Caki2 (cell line): ENCODE measurements at regions not wholly inside any gene's neighbourhood (a gene's known extent, or its start where the extent isn't known, plus 50 kb on each side); places are given as distances from the start of the nearest gene placed in this dataset.

Experiments
- DNase-seq: peaks from one replicate; pipeline ENCODE4 v3.0.0-alpha.2; 2015; ENCODE audit warnings: low read depth
- in situ Hi-C: cut with HindIII; loops from 2 replicates; pipeline ENCODE4 v1.10.0; 2016; ENCODE audit warnings: low sequenced_read_pairs, low pct_unique_long_range_greater_than_20kb, mixed read lengths

DNA sequence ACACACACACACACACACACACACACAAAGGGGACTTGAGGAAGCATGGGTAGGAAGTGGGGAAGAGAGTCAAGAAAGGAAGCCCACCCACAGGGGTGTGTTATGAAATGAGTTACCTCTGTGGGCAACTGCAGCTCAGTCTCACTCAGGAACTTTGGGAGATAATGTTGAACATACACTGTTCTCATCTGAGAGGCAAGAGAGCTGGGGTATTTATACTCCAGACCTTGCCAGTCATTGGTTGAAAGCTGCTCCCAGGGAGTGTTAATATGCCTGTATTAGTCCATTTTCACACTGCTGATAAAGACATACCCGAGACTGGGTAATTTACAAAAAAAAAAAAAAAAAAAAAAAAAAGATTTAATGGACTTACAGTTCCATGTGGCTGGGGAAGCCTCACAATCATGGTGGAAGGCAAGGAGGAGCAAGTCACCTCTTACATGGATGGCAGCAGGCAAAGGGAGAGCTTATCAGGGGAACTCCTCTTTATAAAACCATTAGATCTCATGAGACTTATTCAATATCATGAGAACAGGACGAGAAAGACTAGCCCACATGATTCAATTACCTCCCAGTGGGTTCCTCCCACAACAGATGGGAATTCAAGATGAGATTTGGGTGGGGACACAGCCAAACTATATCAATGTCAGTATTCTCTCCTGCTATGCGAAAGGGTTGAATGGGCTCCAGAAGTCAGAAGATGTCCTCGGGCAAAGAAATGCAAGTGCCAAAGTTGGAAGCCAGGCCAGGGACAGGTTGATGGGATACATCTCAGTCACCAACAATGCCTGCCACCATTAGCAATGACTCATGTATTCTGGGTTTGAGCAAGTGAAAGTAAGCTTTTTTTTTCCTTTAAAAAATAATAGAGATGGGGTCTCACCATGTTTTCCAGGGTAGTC, 270.5 kb downstream of the MRTFB start:
- in situ Hi-C loops = no loop called here
- no peak for DNase-seq

- no peak for DNase-seq
- in situ Hi-C loops = no loop called here
These were observed 268.6 kb downstream of the MRTFB start for GRCh38 chr16:14339694-14340093.

DNA sequence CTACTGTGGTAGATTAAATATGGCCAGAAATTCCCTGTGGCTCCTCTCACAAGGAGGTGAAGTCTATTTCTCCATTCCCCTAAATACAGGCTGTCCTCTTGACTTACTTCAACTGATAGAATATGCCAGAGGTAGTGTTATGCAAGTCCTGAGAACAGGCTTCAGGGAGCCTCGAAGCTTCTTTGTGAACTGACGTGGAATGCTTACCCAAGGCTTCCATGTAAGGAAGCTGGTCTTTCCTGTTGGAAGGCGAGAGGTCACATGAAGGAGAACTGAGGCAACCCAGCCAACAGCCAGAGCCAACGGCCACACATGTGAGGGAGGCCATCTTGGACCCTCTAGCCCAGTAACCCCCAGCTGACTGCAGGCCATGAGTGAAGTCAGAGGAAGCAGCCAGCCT, 267.9 kb downstream of the MRTFB start:
- in situ Hi-C loops = no loop called here
- no peak for DNase-seq

GRCh38 chr16:14338236-14338635, 267.1 kb downstream of the MRTFB start:
- DNase-seq = no peak
- in situ Hi-C loops = no loop called here

DNA sequence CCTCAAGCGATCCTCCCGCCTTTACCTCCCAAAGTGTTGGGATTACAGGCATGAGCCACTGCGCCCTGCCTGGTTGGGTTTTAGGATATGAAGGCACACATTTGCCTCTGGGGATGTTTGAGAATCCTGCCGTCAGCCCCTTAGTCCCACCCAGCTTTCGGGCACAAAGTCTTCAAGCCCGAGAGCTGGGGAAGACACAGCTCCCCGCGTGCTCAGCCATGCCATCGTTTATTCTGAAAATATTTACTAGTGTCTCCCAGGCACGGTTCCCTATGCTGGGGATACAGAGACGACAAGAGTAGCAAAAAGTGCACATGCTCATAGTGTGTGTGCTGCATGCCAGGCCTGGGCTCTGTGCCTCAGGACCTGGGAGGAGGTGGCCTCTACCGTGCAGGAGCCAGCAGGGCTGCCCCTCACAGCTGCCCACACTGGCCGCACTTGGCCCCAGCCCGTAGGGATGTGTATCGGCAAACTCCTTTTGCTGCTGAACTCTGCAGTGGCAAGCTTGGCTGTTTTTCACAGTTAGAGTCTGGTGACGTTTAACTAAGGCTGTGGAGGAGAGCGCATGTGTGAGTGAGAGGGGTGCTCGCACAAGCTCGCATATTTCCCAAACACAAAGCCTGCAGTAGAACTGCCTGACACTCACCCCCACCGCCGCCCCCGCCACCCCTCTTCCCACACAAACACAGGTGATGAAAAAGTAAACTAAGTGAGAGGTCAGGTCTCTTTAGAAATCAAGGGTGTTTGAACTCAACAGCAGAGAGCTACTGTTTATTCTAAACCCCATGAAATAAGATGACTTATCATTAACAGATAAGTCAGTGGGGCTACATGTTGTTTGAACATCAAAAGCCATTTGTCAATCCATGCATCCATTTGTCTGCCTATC, 266.4 kb downstream of the MRTFB start:
- in situ Hi-C loops = no loop called here

DNA sequence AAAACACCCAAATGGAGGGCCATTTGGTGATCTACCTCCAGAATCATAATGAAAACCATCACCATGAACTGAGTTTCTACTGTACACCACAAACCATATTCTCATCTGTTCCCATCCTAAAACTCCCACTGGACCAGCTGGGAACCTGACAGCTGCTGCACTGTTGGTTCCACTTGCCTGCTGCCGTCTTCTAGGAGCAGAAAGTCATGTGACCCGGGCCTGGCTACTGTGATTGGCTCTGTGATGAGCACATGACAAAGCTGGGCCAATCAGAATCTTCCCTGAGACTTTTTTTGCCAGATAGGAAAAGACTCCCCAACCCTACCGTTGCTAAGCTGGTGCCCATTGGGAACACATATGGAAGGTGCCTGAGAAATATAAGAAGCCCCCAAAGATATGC, 264.2 kb downstream of the MRTFB start:
- in situ Hi-C loops = no loop called here
- no peak for DNase-seq

More for the DNA sequence above, 266.4 kb downstream of the MRTFB start:
- DNase-seq = no peak

- in situ Hi-C loops = no loop called here
- no peak for DNase-seq
These were observed 263.4 kb downstream of the MRTFB start for GRCh38 chr16:14334366-14335080.

- DNase-seq = no peak
- in situ Hi-C loops = no loop called here
These were observed 262.2 kb downstream of the MRTFB start for GRCh38 chr16:14333361-14333760.

DNA sequence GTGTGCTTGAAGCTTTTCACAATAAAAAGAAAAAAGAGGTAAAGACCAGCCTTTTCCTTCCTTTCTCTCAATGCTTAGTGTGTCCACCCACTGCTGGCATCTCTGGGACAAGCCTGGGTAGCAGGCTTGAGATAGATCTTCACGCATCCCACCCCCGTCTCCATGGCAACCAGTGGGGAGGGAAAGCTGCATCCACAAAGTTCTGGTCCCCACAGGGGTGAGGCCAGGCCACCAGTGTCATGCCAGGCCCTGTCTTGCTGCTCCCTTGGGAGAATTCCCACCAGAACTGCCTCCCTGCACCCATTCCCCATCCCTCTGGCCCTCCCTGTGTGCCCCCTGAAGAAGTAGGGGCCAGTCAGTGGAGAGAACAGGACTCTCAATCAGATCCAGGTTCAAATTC, 259.9 kb downstream of the MRTFB start:
- in situ Hi-C loops = no loop called here
- DNase-seq = no peak

DNA sequence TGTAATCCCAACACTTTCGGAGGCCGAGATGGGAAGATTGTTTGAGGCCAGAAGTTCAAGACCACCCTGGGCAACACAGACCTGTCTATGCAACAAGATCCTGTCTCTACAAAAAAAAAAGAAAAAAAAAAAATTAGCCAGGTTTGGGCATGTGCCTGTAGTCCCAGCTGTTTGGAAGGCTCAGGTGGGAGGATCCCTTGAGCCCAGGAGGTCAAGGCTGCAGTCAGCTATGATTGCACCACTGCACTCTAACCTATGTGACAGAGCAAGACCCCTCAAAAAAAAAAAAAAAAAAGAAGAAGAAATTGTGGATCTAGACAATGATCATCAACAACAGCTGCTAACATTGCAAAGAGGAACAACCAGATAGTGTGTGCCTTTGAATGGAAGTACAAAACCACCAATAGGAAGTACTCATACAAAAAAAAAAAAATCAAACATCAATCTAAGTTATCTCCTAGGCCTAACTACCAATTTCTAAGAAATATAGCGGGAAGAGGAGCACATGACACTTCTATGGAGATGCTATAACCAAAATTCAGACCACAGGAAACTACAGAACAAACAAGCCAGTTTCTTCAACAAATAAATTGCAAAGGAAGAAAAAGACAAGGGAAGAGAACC, 258.7 kb downstream of the MRTFB start:
- DNase-seq = no peak
- in situ Hi-C loops = no loop called here

- DNase-seq = no peak
- in situ Hi-C loops = no loop called here
These were observed 254.6 kb downstream of the MRTFB start for GRCh38 chr16:14325502-14326401.

GRCh38 chr16:14324581-14324980, 253.5 kb downstream of the MRTFB start:
- in situ Hi-C loops = no loop called here
- DNase-seq = peak; percentile 85

DNA sequence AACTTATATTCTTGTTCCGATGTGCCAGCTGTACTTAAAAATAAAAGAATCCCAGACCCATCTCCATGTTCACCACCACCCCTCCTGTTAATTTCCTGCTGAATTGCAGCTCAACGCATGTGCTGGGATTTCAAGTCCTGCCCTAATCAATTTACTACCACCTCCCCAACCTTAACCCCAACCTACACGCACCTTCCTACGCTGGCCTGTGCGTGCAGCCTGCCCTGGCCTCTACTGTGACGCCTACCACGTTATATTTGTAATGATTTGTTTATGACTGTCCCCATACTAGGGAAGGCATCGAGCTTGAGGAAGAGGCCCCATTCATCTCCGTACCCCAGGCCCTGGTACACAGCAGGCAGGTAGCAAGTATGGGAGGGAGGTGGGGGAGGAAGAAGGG, 251.1 kb downstream of the MRTFB start:
- in situ Hi-C loops = no loop called here
- DNase-seq = no peak

- no peak for DNase-seq
- in situ Hi-C loops = no loop called here
These were observed 250.4 kb downstream of the MRTFB start for GRCh38 chr16:14321542-14321941.

DNA sequence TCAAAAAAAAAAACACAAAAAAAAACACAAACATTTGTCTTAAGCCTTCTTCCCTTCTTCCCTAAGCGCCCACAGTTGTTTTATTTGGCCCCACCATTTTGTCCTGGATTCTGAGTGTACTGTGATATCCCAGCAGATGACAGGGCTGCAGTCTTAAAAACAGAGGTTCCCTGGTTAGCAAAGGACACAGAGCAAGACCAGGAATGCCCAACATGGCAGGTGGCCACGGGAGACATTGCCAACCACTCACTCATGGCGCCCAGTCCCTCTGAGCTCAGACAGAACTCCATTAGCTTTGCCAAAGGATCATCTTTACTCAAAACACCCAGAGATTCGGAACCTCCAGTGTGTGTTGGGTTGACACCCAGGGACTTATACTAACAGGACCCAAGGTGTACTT, 249.3 kb downstream of the MRTFB start:
- DNase-seq = no peak
- in situ Hi-C loops = no loop called here
